Neuronal stem cell (in vitro differentiated cells): ENCODE measurements at regions not wholly inside any gene's neighbourhood (a gene's known extent, or its start where the extent isn't known, plus 50 kb on each side); places are given as distances from the start of the nearest gene placed in this dataset.

ENCODE experiments used
- DNase-seq: peaks from one replicate; pipeline ENCODE4 v3.0.0-alpha.2; 2013; ENCODE audit warnings: low spot score
- H2AFZ ChIP-seq: one replicate; pipeline ENCODE4 v1.6.1; 2013; ENCODE audit warnings: mild to moderate bottlenecking, low read length, inconsistent platforms
- H2AK5ac ChIP-seq: 2 replicates; pipeline ENCODE4 v1.6.1; 2013; ENCODE audit warnings: low read depth, mild to moderate bottlenecking, inconsistent platforms, low read length, moderate library complexity, mixed read lengths
- H2BK120ac ChIP-seq: 2 replicates; pipeline ENCODE4 v1.6.1; 2013; ENCODE audit warnings: low read depth, mild to moderate bottlenecking, inconsistent platforms, low read length, moderate library complexity, mixed read lengths
- H2BK12ac ChIP-seq: one replicate; pipeline ENCODE4 v1.6.1; 2013; ENCODE audit warnings: low read length, inconsistent platforms
- H2BK15ac ChIP-seq: 2 replicates; pipeline ENCODE4 v1.6.1; 2013; ENCODE audit warnings: mild to moderate bottlenecking, low read length, inconsistent platforms, mixed read lengths
- H2BK5ac ChIP-seq: one replicate; pipeline ENCODE4 v1.6.1; 2013; ENCODE audit warnings: inconsistent platforms, mild to moderate bottlenecking, low read length, moderate library complexity
- H3K14ac ChIP-seq: one replicate; pipeline ENCODE4 v1.6.1; 2013; ENCODE audit warnings: low read length, inconsistent platforms
- H3K18ac ChIP-seq: 2 replicates; pipeline ENCODE4 v1.6.1; 2013; ENCODE audit warnings: low read length, inconsistent platforms
- H3K23ac ChIP-seq: 2 replicates; pipeline ENCODE4 v1.6.1; 2013; ENCODE audit warnings: low read depth, mild to moderate bottlenecking, mixed read lengths, low read length, inconsistent platforms; ENCODE audit not compliant: poor library complexity
- H3K27ac ChIP-seq: replicated peaks from 3 replicates; pipeline ENCODE4 v1.5.1; 2013; ENCODE audit warnings: low read length, inconsistent platforms
- H3K27me3 ChIP-seq, 3 experiments: 2 replicates each; pipeline ENCODE4 v1.6.1; 2013; ENCODE audit warnings: low read length in 3 of 3, mild to moderate bottlenecking in 2 of 3, inconsistent platforms in 1 of 3, low read depth in 1 of 3, mixed read lengths in 1 of 3, moderate library complexity in 1 of 3; ENCODE audit not compliant: control insufficient read depth in 3 of 3, insufficient read depth in 3 of 3
- H3K36me3 ChIP-seq, 2 donors: replicated peaks in 1 of 2; 2 replicates each; pipeline ENCODE4 v1.6.1; 2013; ENCODE audit warnings: low read length in 2 of 2; ENCODE audit not compliant: control insufficient read depth in 2 of 2, insufficient read depth in 2 of 2
- H3K4ac ChIP-seq: 2 replicates; pipeline ENCODE4 v1.6.1; 2013; ENCODE audit warnings: inconsistent platforms, mild to moderate bottlenecking, low read length, moderate library complexity
- H3K4me1 ChIP-seq, 2 donors: 1 replicate in 1 of 2; 2 replicates in 1 of 2; pipeline ENCODE4 v1.6.1; 2013; ENCODE audit warnings: low read length in 2 of 2, low read depth in 1 of 2; ENCODE audit not compliant: control insufficient read depth in 2 of 2, insufficient read depth in 1 of 2
- H3K4me2 ChIP-seq: one replicate; pipeline ENCODE4 v1.6.1; 2013; ENCODE audit warnings: mild to moderate bottlenecking, low read length, inconsistent platforms; ENCODE audit not compliant: insufficient read depth, poor library complexity, severe bottlenecking
- H3K4me3 ChIP-seq, 2 donors: 2 replicates each; pipeline ENCODE4 v1.5.1; 2013; ENCODE audit warnings: low read length in 2 of 2, mild to moderate bottlenecking in 2 of 2, inconsistent platforms in 1 of 2, moderate library complexity in 1 of 2
- H3K79me1 ChIP-seq: one replicate; pipeline ENCODE4 v1.6.1; 2013; ENCODE audit warnings: low read depth, mild to moderate bottlenecking, inconsistent platforms, low read length, moderate library complexity
- H3K9ac ChIP-seq: one replicate; pipeline ENCODE4 v1.6.1; 2013; ENCODE audit warnings: mild to moderate bottlenecking, low read depth, low read length, inconsistent platforms; ENCODE audit not compliant: poor library complexity
- H3K9me3 ChIP-seq, 2 donors: replicated peaks in 1 of 2; 2 replicates each; pipeline versions ENCODE3 to v1.6.1; 2013; ENCODE audit warnings: low read length in 2 of 2, mild to moderate bottlenecking in 2 of 2, inconsistent platforms in 1 of 2, low read depth in 1 of 2, mixed read lengths in 1 of 2, moderate library complexity in 1 of 2; ENCODE audit not compliant: control insufficient read depth in 2 of 2, insufficient read depth in 1 of 2
- H4K8ac ChIP-seq: one replicate; pipeline ENCODE4 v1.6.1; 2013; ENCODE audit warnings: low read depth, mild to moderate bottlenecking, inconsistent platforms, low read length, moderate library complexity
- H4K91ac ChIP-seq: one replicate; pipeline ENCODE4 v1.6.1; 2013; ENCODE audit warnings: low read length, low read depth, mild to moderate bottlenecking, inconsistent platforms; ENCODE audit not compliant: poor library complexity
- WGBS, 2 donors: extraction: QIAGEN DNeasy Blood & Tissue Kit; methylation state at CpG; one replicate each; pipeline ENCODE4 v1.1.7; 2013; ENCODE audit warnings: missing lambda C conversion rate in 2 of 2, mixed read lengths in 1 of 2; ENCODE audit not compliant: insufficient read length in 2 of 2, insufficient replicate concordance in 1 of 2; ENCODE audit errors: extremely low coverage in 2 of 2; 5-methylcytosine and 5-hydroxymethylcytosine counted together

DNA sequence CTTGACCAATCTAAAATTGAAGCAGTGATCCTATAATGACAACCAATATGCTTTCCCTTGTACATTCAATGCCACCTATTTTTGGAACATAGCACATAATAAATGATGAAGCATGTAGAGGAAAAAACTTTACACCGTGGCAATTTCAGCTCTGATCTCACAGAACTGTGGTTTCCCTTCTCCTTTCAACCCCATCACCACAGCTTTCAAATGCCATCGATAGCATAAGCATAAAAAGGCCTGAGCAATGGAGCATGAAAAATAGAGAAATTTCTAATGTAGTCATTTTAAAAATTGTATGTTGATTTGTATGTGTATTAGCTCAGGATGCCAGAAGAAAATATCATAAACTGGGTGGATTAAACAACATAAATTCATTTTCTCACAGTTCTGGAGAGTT is 406.0 kb upstream of the TMCO5A start:
- H2BK12ac ChIP-seq, result no peak overlapping the region
- no CpG with 5 or more reads among the region's 2 CpGs for WGBS, 2 donors
- no peak overlapping the region for H3K23ac ChIP-seq
- no peaks in the 10 kb centered on the region for H3K9me3 ChIP-seq
- H4K91ac ChIP-seq, result no peak overlapping the region
- H3K14ac ChIP-seq, result no peak overlapping the region
- no peak overlapping the region for H3K4me3 ChIP-seq
- no peak overlapping the region for H2BK5ac ChIP-seq
- no peak overlapping the region for H4K8ac ChIP-seq
- H3K27me3 ChIP-seq, result no peaks in the 10 kb centered on the region
- no peaks in the 10 kb centered on the region for H3K79me1 ChIP-seq
- H2AK5ac ChIP-seq, result no peak overlapping the region
- no peak overlapping the region for H2BK15ac ChIP-seq
- no peak overlapping the region for H3K4ac ChIP-seq
- no peak overlapping the region for H3K18ac ChIP-seq
- H3K27ac ChIP-seq, result no peak overlapping the region
- H3K4me2 ChIP-seq, result no peak overlapping the region
- no peaks in the 10 kb centered on the region for H3K36me3 ChIP-seq
- no peaks in the 10 kb centered on the region for H3K4me1 ChIP-seq
- no peak overlapping the region for H2AFZ ChIP-seq
- no peak overlapping the region for H3K9ac ChIP-seq
- DNase-seq, result no peak
- H2BK120ac ChIP-seq, result no peak overlapping the region

- Histone ChIP-seq H3K79me1 (no peaks in the 10 kb centered on the region), H4K91ac (no peak overlapping the region), H2BK120ac (no peak overlapping the region), H2AK5ac (no peak overlapping the region), H3K4me2 (no peak overlapping the region), H3K23ac (no peak overlapping the region), H3K27me3 (no peaks in the 10 kb centered on the region), H4K8ac (no peak overlapping the region), H3K18ac (no peak overlapping the region), H2BK12ac (no peak overlapping the region), H3K9me3 (no peaks in the 10 kb centered on the region), H3K4ac (no peak overlapping the region), H2AFZ (no peak overlapping the region), H3K27ac (no peak overlapping the region), H3K4me1 (no peaks in the 10 kb centered on the region), H2BK5ac (no peak overlapping the region), H3K4me3 (no peak overlapping the region), H3K9ac (no peak overlapping the region), H2BK15ac (no peak overlapping the region), H3K14ac (no peak overlapping the region), H3K36me3 (no peaks in the 10 kb centered on the region)
- DNase-seq, result no peak
- WGBS, 2 donors, result no CpG with 5 or more reads among the region's 2 CpGs
Measured at GRCh38 chr15:37536967-37537605, 397.4 kb upstream of the TMCO5A start.

GRCh38 chr15:37537802-37538201 is 396.6 kb upstream of the TMCO5A start:
- H2BK15ac ChIP-seq, result no peak overlapping the region
- no peak overlapping the region for H3K9ac ChIP-seq
- no peak for DNase-seq
- H2BK5ac ChIP-seq, result no peak overlapping the region
- no peak overlapping the region for H3K14ac ChIP-seq
- H3K18ac ChIP-seq, result no peak overlapping the region
- no peak overlapping the region for H3K4ac ChIP-seq
- H3K4me3 ChIP-seq, result no peak overlapping the region
- H2AFZ ChIP-seq, result no peak overlapping the region
- H4K8ac ChIP-seq, result no peak overlapping the region
- no peaks in the 10 kb centered on the region for H3K4me1 ChIP-seq
- no peaks in the 10 kb centered on the region for H3K79me1 ChIP-seq
- H4K91ac ChIP-seq, result no peak overlapping the region
- H2BK120ac ChIP-seq, result no peak overlapping the region
- no peak overlapping the region for H2BK12ac ChIP-seq
- H3K27me3 ChIP-seq, result no peaks in the 10 kb centered on the region
- no peak overlapping the region for H3K23ac ChIP-seq
- no peak overlapping the region for H2AK5ac ChIP-seq
- H3K4me2 ChIP-seq, result no peak overlapping the region
- no CpG with 5 or more reads among the region's 1 CpG for WGBS, 2 donors
- H3K36me3 ChIP-seq, result no peaks in the 10 kb centered on the region
- H3K27ac ChIP-seq, result no peak overlapping the region
- H3K9me3 ChIP-seq, result no peaks in the 10 kb centered on the region

DNA sequence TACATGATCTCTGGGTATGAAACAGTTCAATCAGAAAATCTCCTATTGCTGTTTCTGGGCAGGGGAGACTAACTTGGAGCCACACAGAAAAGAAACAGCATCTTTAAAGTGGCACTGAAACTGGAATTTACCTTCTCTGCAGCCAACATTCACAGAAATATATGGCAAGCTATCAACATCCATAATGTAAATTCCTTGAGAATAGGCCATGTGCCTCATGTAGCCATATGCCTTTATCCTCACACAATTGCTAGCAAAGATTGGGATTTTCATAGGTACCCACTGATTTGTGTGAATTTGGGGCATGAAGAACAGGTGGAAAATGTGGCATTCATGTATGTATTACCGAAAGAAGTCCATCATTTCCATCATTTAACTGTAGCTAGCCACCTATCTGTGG is 386.3 kb upstream of the TMCO5A start:
- Histone ChIP-seq H4K8ac (no peak overlapping the region), H3K9me3 (no peaks in the 10 kb centered on the region), H3K18ac (no peak overlapping the region), H3K4me3 (no peak overlapping the region), H2BK15ac (no peak overlapping the region), H3K14ac (no peak overlapping the region), H3K23ac (no peak overlapping the region), H3K4ac (no peak overlapping the region), H3K36me3 (no peaks in the 10 kb centered on the region), H2BK120ac (no peak overlapping the region), H2BK5ac (no peak overlapping the region), H3K27me3 (no peaks in the 10 kb centered on the region), H3K4me1 (no peaks in the 10 kb centered on the region), H3K27ac (no peak overlapping the region), H3K9ac (no peak overlapping the region), H2AFZ (no peak overlapping the region), H3K4me2 (no peak overlapping the region), H2AK5ac (no peak overlapping the region), H3K79me1 (no peaks in the 10 kb centered on the region), H4K91ac (no peak overlapping the region), H2BK12ac (no peak overlapping the region)
- no peak for DNase-seq
- no CpG with 5 or more reads among the region's 1 CpG for WGBS, 2 donors
